GM12801 (cell line): ENCODE measurements at regions not wholly inside any gene's neighbourhood (a gene's known extent, or its start where the extent isn't known, plus 50 kb on each side); places are given as distances from the start of the nearest gene placed in this dataset.

Experiments
- CTCF ChIP-seq: IDR thresholded peaks from one replicate; pipeline ENCODE4 v1.5.1; 2011; ENCODE audit warnings: control low read depth; ENCODE audit not compliant: insufficient read length; ENCODE audit errors: extremely low read depth

GRCh38 chr5:108505608-108506007 is 123.7 kb upstream of the FBXL17 start:
- no peak for TF ChIP-seq CTCF

GRCh38 chr5:108504974-108505373 is 123.1 kb upstream of the FBXL17 start:
- no peak for TF ChIP-seq CTCF

- no peak for TF ChIP-seq CTCF
Observed at GRCh38 chr5:108503986-108504385, 122.1 kb upstream of the FBXL17 start.

GRCh38 chr5:108487951-108488350 is 106.1 kb upstream of the FBXL17 start:
- no peak for TF ChIP-seq CTCF

- TF ChIP-seq CTCF: no peak
Observed at GRCh38 chr5:108484035-108484434, 102.1 kb upstream of the FBXL17 start.

- no peak for TF ChIP-seq CTCF
Observed at GRCh38 chr5:108481355-108481931, 99.5 kb upstream of the FBXL17 start.

GRCh38 chr5:108472237-108472636 is 90.3 kb upstream of the FBXL17 start:
- TF ChIP-seq CTCF: no peak
